ENCODE measurements at regions not wholly inside any gene's neighbourhood (a gene's known extent, or its start where the extent isn't known, plus 50 kb on each side); places are given as distances from the start of the nearest gene placed in this dataset.

DNA sequence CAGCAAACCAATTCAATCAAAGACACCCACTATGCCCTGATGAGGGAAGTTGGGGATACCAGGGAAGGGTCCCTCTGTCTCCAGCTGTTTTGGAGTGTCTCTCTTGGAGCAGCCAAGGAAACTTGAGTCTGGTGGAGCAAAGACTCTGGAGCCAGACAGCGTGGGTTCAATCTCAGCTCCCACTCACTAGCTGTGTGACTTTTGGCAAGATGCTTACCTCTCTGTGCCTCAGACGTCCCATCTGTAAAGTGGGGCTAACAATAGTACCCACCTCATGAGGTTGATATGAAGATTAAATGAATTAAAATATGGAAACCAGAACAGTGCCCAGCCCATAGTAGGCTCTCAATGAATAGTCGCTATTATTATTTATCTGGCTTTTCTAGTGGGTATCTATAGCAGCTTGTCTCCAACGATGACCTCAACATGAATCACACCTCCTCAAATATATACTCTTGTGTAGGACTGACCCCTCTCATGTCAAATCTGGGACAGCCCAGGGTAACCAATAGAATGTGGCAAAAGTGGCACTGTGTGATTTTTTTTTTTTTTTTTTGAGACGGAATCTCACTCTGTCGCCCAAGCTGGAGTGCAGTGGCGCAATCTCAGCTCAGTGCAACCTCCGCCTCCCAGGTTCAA, 99.2 kb upstream of the FOXP4 start:
- TF ChIP-seq, protein P1, sequence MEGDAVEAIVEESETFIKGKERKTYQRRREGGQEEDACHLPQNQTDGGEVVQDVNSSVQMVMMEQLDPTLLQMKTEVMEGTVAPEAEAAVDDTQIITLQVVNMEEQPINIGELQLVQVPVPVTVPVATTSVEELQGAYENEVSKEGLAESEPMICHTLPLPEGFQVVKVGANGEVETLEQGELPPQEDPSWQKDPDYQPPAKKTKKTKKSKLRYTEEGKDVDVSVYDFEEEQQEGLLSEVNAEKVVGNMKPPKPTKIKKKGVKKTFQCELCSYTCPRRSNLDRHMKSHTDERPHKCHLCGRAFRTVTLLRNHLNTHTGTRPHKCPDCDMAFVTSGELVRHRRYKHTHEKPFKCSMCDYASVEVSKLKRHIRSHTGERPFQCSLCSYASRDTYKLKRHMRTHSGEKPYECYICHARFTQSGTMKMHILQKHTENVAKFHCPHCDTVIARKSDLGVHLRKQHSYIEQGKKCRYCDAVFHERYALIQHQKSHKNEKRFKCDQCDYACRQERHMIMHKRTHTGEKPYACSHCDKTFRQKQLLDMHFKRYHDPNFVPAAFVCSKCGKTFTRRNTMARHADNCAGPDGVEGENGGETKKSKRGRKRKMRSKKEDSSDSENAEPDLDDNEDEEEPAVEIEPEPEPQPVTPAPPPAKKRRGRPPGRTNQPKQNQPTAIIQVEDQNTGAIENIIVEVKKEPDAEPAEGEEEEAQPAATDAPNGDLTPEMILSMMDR (IDR thresholded peaks at IDR 0.05; ENCODE audit: low read depth, low read length), result no peak
- H3K9me3 ChIP-seq (ENCODE audit: low read depth), result no peaks in the 10 kb centered on the region
- no peak for DNase-seq (ENCODE audit: low read depth in 1 of 2, low spot score in 1 of 2)
- peaks cover 50% of the 10 kb centered on the region for H3K4me1 ChIP-seq (ENCODE audit: low read depth)
- H3K27me3 ChIP-seq, result no peaks in the 10 kb centered on the region
- H3K4me3 ChIP-seq, result no peak overlapping the region
- H3K36me3 ChIP-seq, result no peaks in the 10 kb centered on the region
- H3K27ac ChIP-seq, result no peak overlapping the region

DNA sequence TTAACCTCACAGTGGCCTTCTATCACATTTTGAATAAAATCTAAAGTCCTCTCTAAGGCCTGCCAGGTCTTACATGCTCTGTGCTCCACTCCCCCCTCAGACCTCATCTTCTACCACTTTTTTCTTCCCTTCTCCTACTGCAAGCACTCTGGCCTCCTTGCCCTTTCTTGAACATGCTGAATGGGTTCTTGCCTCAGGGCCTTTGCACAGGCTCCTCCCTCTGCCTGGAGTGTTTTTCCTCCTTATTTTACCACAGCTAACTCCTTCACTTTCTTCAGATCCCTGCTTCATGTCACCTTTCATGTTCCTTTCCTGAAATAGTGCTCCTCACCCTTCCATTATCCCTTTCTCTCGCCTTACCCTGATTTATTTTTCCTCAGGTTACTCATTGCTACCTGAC, 97.9 kb upstream of the FOXP4 start:
- peaks cover 40% of the 10 kb centered on the region for H3K4me1 ChIP-seq (ENCODE audit: low read depth)
- TF ChIP-seq, protein P1 (IDR thresholded peaks at IDR 0.05; ENCODE audit: low read depth, low read length), result no peak
- no peaks in the 10 kb centered on the region for H3K9me3 ChIP-seq (ENCODE audit: low read depth)
- no peak for DNase-seq (ENCODE audit: low read depth in 1 of 2, low spot score in 1 of 2)
- no peaks in the 10 kb centered on the region for H3K27me3 ChIP-seq
- H3K4me3 ChIP-seq, result no peak overlapping the region
- no peaks in the 10 kb centered on the region for H3K36me3 ChIP-seq
- H3K27ac ChIP-seq, result no peak overlapping the region

DNA sequence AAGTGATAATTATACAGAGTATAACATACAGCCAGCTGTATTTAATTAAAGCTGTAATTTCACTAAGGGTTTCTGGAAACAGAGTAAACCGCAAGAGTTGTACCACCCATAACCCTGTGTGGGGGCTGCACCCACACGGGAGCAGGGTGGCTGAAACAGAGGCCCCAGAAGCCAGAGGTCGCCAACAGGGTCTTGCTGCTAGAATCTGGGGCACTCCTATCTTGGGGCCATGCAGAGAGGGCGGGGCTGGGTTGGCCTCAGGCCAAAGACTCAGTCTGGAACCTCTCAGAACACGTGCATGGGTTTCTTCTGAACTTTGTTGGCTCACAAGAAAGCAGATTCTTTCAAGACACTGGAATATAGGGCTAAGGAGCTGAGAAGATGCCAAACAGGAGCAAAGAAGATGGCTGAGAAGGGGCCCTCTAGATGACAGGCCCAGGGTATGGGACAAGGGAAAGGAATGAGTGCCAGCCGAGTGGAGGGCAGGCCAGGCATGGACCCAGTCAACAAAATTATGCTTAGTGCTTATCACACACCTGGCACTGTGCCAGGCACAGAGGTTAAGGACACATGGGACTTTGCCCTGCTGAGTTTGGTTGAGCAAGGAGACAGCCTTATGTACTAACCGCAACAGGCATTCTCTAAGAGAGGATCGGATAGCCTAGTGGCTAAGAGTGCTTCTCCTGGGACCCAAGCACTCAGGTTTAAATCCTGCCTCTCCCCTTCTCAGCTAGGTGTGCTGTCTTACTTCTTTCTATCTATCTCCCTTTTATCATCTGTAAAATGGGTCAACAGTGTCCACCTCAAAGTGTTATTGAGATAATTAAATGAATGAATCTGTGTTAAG, 96.6 kb upstream of the FOXP4 start:
- Histone ChIP-seq H3K4me1 (ENCODE audit: low read depth) (peaks cover 27% of the 10 kb centered on the region), H3K27ac (peak overlapping the region; percentile 52), H3K9me3 (ENCODE audit: low read depth) (no peaks in the 10 kb centered on the region), H3K27me3 (no peaks in the 10 kb centered on the region), H3K36me3 (no peaks in the 10 kb centered on the region), H3K4me3 (no peak overlapping the region)
- TF ChIP-seq, protein P1 (IDR thresholded peaks at IDR 0.05; ENCODE audit: low read depth, low read length), result no peak
- DNase-seq (ENCODE audit: low read depth in 1 of 2, low spot score in 1 of 2), result peak in 1 of 2 donors; percentile 78

DNA sequence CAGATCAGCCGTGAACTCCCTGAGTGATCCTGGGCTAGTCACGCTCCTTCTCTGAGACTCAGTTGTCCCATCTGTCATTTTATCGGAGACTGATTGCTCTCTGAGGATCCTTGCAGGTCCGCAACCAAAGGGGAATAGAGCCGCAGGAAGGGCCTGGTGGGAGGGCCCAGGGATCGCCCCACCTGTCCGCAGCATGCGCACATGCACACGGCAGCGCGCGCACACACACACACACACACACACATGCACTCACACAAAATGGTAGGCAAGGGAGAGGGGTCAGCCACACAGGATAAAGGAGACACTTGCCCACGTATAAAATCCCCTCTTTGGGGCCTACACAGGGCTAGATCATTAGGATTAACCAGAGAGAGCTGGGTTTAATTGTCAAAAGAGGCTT, 95.6 kb upstream of the FOXP4 start:
- H3K27me3 ChIP-seq, result no peaks in the 10 kb centered on the region
- H3K4me1 ChIP-seq (ENCODE audit: low read depth), result peaks cover 22% of the 10 kb centered on the region
- no peaks in the 10 kb centered on the region for H3K9me3 ChIP-seq (ENCODE audit: low read depth)
- H3K4me3 ChIP-seq, result no peak overlapping the region
- no peaks in the 10 kb centered on the region for H3K36me3 ChIP-seq
- TF ChIP-seq, protein P1 (IDR thresholded peaks at IDR 0.05; ENCODE audit: low read depth, low read length), result no peak
- peak overlapping the region; percentile 90 for H3K27ac ChIP-seq
- DNase-seq (ENCODE audit: low read depth in 1 of 2, low spot score in 1 of 2), result no peak

DNA sequence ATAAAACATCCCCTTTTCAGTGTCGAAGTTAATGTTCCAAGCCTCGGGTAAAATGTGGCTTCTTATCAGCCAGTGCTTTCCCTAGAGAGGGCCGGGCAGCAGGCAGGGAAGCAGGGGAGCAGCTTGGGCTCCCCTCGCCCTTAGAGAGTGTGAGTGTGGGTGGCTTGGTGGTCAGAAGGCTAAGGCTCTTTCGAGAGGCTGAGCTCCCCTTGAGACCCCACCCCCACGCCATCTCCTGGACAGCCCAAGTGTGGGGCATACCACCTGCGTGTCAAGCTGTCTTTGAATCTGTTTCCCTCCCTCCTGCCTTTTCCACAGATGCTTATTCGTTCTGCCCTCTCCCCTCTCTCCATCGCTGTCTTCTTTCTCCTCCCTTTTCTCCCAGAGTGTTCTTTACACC, 95.1 kb upstream of the FOXP4 start:
- H3K36me3 ChIP-seq, result no peaks in the 10 kb centered on the region
- H3K27me3 ChIP-seq, result no peaks in the 10 kb centered on the region
- no peaks in the 10 kb centered on the region for H3K9me3 ChIP-seq (ENCODE audit: low read depth)
- H3K4me3 ChIP-seq, result no peak overlapping the region
- H3K4me1 ChIP-seq (ENCODE audit: low read depth), result peaks cover 22% of the 10 kb centered on the region
- TF ChIP-seq, protein P1 (IDR thresholded peaks at IDR 0.05; ENCODE audit: low read depth, low read length), result no peak
- peak in 1 of 2 donors; percentile 55 for DNase-seq (ENCODE audit: low read depth in 1 of 2, low spot score in 1 of 2)
- peak overlapping the region; percentile 90 for H3K27ac ChIP-seq

Data from cardiac muscle cell (in vitro differentiated cells and primary cell).